Kidney (tissue), 13 donors: ENCODE measurements at regions not wholly inside any gene's neighbourhood (a gene's known extent, or its start where the extent isn't known, plus 50 kb on each side); places are given as distances from the start of the nearest gene placed in this dataset.

Experiments
- DNase-seq, 5 donors: peaks; one replicate each; pipeline ENCODE4 v3.0.0-alpha.2; 2013 to 2020
- FAIRE-seq: peaks from 2 replicates; lab custom pipeline; 2012; peaks lifted over from hg19 to GRCh38; lab: Jason Lieb, UNC
- H3K27ac ChIP-seq, 2 donors: one replicate each; pipeline ENCODE4 v1.7.0; 2013; ENCODE audit warnings: low read depth in 2 of 2, low read length in 2 of 2, inconsistent platforms in 1 of 2
- H3K27me3 ChIP-seq: one replicate; pipeline ENCODE4 v1.7.1; 2013; ENCODE audit warnings: low read length, inconsistent platforms; ENCODE audit not compliant: control insufficient read depth, insufficient read depth
- H3K36me3 ChIP-seq, 3 donors: one replicate each; pipeline versions ENCODE4 v1.7.0 to v1.7.1; 2013; ENCODE audit warnings: low read length in 3 of 3, control low read depth in 1 of 3, inconsistent platforms in 1 of 3; ENCODE audit not compliant: insufficient read depth in 3 of 3, control insufficient read depth in 2 of 3
- H3K4me1 ChIP-seq, 3 donors: one replicate each; pipeline versions ENCODE4 v1.7.0 to v1.7.1; 2013; ENCODE audit warnings: low read length in 3 of 3, inconsistent platforms in 1 of 3, low read depth in 1 of 3; ENCODE audit not compliant: control insufficient read depth in 2 of 3, insufficient read depth in 2 of 3
- H3K4me3 ChIP-seq, 3 donors: one replicate each; pipeline versions ENCODE4 v1.7.0 to v1.8.1; 2013; ENCODE audit warnings: low read length in 3 of 3, control low read depth in 1 of 3, inconsistent platforms in 1 of 3
- H3K9ac ChIP-seq, 3 donors: one replicate each; pipeline versions ENCODE4 v1.7.0 to v1.7.1; 2013; ENCODE audit warnings: low read length in 3 of 3, control low read depth in 1 of 3, inconsistent platforms in 1 of 3
- H3K9me3 ChIP-seq, 3 donors: one replicate each; pipeline versions ENCODE4 v1.7.0 to v1.7.1; 2013; ENCODE audit warnings: low read length in 3 of 3, control low read depth in 1 of 3, inconsistent platforms in 1 of 3; ENCODE audit not compliant: control insufficient read depth in 2 of 3, insufficient read depth in 1 of 3
- CTCF ChIP-seq: IDR thresholded peaks from 3 replicates; pipeline ENCODE4 v1.5.1; 2012; ENCODE audit warnings: mild to moderate bottlenecking, moderate library complexity, borderline replicate concordance; ENCODE audit not compliant: insufficient read depth; ENCODE audit errors: extremely low read depth
- intact Hi-C: fragments of 100-400 bp; cut with DNase I; formaldehyde crosslinking; loops from one replicate; pipeline ENCODE4 v1.11.1; 2022
- donor health status: control.
- donor health status: control.
- donor health status: control.
- donor health status: control.
- donor health status: control.
- donor health status: DM: yes; HTN: yes; CAD: no.
- donor health status: Normal renal cell carcinoma (clear cell type).

GRCh38 chr5:125291447-125291846 is 545.0 kb upstream of the ZNF608 start:
- intact Hi-C loops = no loop called here
- no peak for TF ChIP-seq CTCF
- H3K27ac ChIP-seq = no peak overlapping the region
- H3K4me3 ChIP-seq = no peak overlapping the region
- H3K4me1 ChIP-seq = no peaks in the 10 kb centered on the region
- no peak overlapping the region for H3K9ac ChIP-seq
- no peak for DNase-seq
- FAIRE-seq = no peak
- no peaks in the 10 kb centered on the region for H3K27me3 ChIP-seq
- H3K36me3 ChIP-seq = no peaks in the 10 kb centered on the region
- no peaks in the 10 kb centered on the region for H3K9me3 ChIP-seq

- Histone ChIP-seq H3K36me3 (no peaks in the 10 kb centered on the region), H3K27ac (no peak overlapping the region), H3K4me3 (no peak overlapping the region), H3K9me3 (no peaks in the 10 kb centered on the region), H3K4me1 (no peaks in the 10 kb centered on the region), H3K9ac (no peak overlapping the region), H3K27me3 (no peaks in the 10 kb centered on the region)
- FAIRE-seq = no peak
- intact Hi-C loops = no loop called here
- DNase-seq = no peak
- TF ChIP-seq CTCF = no peak
Observed at GRCh38 chr5:125293223-125293622, 546.8 kb upstream of the ZNF608 start.

DNA sequence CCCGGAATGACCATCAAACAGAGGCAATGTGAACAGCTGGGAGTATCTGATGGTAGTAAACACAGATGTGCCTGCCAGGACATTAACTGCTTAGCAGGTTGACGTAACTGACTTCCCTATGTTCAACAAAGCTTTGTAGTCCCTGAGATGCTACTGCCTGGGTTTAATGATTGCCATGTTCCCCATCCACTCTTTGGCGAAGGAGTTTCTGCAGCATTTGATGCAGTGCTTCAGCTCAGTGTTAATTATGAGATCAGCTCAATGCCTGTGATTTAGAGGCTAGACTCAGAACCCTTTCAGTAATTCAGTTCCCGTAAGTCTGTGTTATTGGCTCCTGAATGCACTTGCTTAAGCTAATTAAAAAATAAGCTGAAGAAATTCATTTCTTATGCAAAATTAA is 547.3 kb upstream of the ZNF608 start:
- no peak overlapping the region for H3K4me3 ChIP-seq
- TF ChIP-seq CTCF = no peak
- no peak for FAIRE-seq
- H3K9ac ChIP-seq = no peak overlapping the region
- H3K4me1 ChIP-seq = no peaks in the 10 kb centered on the region
- H3K27ac ChIP-seq = no peak overlapping the region
- H3K9me3 ChIP-seq = no peaks in the 10 kb centered on the region
- no peaks in the 10 kb centered on the region for H3K27me3 ChIP-seq
- no peaks in the 10 kb centered on the region for H3K36me3 ChIP-seq
- peak in 1 of 5 donors; percentile 57 for DNase-seq
- intact Hi-C loops = no loop called here

DNA sequence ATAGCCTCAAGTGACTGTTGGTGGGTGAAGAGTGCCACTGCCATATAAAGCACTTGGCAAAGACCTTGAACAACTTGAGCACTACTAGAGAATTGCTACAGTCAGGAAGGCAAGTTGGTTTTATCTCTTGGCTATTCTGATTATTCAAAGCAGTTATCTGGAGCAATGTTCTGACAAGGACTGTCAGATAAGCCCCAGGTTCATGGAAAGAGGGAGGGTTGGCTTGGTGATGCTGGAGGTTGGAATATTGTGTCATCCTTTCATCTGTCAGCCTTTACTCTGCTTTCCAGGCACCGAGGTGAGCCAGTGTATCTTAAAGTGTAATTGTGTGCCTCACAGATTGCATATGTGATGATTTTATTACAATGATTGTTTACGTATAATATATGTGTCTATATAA is 548.4 kb upstream of the ZNF608 start:
- Histone ChIP-seq H3K9me3 (no peaks in the 10 kb centered on the region), H3K4me3 (no peak overlapping the region), H3K27me3 (no peaks in the 10 kb centered on the region), H3K9ac (no peak overlapping the region), H3K4me1 (no peaks in the 10 kb centered on the region), H3K36me3 (no peaks in the 10 kb centered on the region), H3K27ac (no peak overlapping the region)
- intact Hi-C loops = no loop called here
- TF ChIP-seq CTCF = no peak
- DNase-seq = no peak
- FAIRE-seq = no peak
